Choroid plexus epithelial cell (primary cell): ENCODE measurements at regions not wholly inside any gene's neighbourhood (a gene's known extent, or its start where the extent isn't known, plus 50 kb on each side); places are given as distances from the start of the nearest gene placed in this dataset.

Experiments
- DNase-seq: peaks from one replicate; pipeline ENCODE4 v3.0.0-alpha.2; 2010; ENCODE audit warnings: low read depth
- H3K4me3 ChIP-seq: 2 replicates; pipeline ENCODE4 v1.5.1; 2011; ENCODE audit warnings: low read depth, mild to moderate bottlenecking, control low read depth, low read length, moderate library complexity
- CTCF ChIP-seq: conservative IDR thresholded peaks from 2 replicates; pipeline ENCODE4 v1.5.1; 2011; ENCODE audit warnings: low read depth, mild to moderate bottlenecking, control low read depth, inconsistent platforms, low read length, moderate library complexity

DNA sequence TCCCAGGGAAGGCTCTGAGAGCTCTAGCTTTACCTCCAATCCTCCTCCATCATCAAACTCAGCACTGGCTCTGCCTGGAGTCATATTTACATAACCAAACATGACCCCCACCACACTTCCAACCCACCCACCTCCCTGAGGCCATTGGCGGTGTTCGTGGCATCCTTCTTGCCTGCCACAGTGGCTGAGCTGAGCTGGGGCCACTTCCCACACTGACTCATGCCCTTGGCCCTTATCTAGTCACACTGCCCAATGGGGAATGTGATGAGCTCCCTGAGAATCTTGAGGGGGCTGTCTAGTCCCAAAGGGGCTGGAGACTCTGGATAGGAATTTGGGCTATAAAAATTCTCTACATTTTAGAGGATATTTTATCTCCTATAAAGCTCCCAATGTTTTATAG is 230.9 kb upstream of the IRF2BP2 start:
- no peak for DNase-seq
- TF ChIP-seq CTCF = no peak
- no peak overlapping the region for H3K4me3 ChIP-seq

- DNase-seq = no peak
- TF ChIP-seq CTCF = no peak
- H3K4me3 ChIP-seq = no peak overlapping the region
Measured at GRCh38 chr1:234840253-234840652, 230.3 kb upstream of the IRF2BP2 start.

- peak; percentile 74 for DNase-seq
- peak; percentile 12 for TF ChIP-seq CTCF
- H3K4me3 ChIP-seq = no peak overlapping the region
Measured at GRCh38 chr1:234839663-234840062, 229.7 kb upstream of the IRF2BP2 start.

DNA sequence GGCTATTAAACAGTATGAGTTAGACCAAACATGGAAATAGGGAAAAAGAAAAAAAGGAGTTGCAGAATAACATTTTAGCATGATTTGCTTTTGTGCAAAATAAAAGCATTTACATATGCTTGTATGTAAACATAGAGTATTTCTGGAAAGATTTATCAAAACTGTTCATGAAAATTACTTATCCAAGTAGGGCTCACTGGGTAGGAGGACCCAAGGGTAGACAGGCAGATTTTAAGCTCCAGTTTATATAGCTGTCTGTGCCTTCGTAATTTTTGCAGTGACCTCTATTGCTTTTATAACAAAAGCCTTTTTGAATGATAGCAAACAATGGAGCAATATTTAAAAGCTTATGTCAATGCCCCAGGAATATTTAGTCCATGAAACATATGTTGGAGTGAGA is 228.8 kb upstream of the IRF2BP2 start:
- DNase-seq = no peak
- no peak for TF ChIP-seq CTCF
- no peak overlapping the region for H3K4me3 ChIP-seq

DNA sequence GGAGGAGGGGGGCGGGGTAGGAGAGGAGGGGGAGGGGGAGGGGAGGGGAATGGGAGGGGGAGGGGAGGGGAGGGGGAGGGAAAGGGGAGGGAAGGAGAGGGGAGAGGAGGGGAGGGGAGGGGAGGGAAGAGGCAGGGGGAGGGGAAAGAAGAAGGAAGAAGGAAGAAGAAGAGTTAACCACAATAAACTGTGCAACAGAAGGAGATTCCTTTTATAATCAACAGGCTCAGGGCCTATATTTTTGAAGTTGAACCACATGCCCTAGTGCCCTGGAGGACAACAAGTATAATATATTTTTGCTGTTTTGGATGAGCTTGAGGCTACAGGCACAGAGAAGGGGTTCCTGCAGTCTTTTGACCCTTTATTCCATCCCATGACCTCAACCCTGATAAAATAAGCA is 228.2 kb upstream of the IRF2BP2 start:
- H3K4me3 ChIP-seq = no peak overlapping the region
- no peak for DNase-seq
- TF ChIP-seq CTCF = no peak

DNA sequence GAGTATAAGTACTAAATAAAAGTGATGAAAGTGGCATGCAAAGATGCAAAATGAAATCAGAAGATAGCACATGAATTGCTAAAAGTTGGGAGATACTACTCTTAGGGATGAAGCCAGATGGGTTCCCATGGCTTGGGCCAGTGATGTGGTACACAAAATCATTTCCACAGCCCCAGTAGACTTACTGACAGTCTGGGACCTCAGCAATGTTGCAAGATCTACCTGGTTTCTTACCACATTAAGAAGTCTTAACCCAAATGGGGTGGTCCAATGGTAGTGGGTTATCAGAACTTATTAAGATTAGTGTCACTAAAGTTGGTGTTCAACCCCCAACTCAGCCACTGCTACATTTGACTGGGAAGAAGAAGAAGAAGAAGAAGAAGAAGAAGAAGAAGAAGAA is 227.7 kb upstream of the IRF2BP2 start:
- DNase-seq = no peak
- no peak overlapping the region for H3K4me3 ChIP-seq
- no peak for TF ChIP-seq CTCF

GRCh38 chr1:234836776-234837357 is 226.9 kb upstream of the IRF2BP2 start:
- no peak for DNase-seq
- no peak for TF ChIP-seq CTCF
- H3K4me3 ChIP-seq = no peak overlapping the region
